HG02759 (cell line): ENCODE measurements at regions not wholly inside any gene's neighbourhood (a gene's known extent, or its start where the extent isn't known, plus 50 kb on each side); places are given as distances from the start of the nearest gene placed in this dataset.

Experiments
- ATAC-seq: cut with Tn5 transposase; IDR thresholded peaks from one replicate; pipeline ENCODE4 v1.9.1; 2021; ENCODE audit warnings: mild to moderate bottlenecking, moderate library complexity; ENCODE audit not compliant: unreplicated experiment

DNA sequence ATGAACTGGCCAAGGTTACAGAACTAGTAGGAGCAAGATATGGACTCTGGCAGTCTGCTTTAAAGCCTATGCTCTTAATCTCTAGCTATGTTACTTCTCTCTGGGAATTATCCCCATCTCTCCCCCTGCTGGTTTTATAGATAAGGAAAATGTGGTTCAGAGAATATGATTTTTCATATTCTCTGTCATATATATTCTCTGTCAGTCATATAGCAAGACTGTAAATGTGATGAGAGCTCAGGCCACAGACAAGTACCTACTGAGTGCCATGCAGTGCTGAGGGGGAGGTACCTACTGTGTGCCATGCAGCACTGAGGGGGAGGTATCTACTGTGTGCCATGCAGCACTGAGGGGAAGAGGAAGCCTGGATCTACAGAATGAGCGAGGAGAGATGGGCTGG, 220.3 kb upstream of the FGGY start:
- ATAC-seq = no peak

DNA sequence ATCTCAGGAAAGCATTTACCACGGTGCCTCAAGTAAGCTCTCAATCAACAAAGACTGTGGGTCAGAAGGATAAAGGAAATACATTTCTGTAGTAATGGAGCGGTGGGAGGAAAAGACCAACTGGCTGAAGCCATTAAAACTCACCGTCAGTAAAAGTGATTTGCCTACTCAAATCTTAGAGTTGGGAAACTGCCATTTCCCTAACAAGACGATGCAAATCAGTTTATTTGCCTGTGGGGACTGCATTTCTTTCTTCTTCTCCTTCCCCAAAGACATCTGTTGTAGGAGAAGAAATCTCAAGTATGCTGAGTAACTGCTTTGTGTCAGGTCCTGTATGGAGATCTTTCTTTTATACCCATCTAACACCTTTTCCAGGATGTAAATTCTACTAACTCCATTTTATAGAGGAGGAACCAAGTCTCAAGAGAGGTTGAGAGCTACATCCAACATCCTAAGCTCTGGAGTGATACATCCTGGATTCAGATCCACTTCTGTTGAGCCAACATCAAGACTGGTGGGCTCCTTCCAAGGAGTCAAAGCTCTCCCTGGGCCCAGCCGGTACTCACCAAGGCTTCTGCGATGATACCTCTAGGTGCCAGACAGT, 219.3 kb upstream of the FGGY start:
- no peak for ATAC-seq

DNA sequence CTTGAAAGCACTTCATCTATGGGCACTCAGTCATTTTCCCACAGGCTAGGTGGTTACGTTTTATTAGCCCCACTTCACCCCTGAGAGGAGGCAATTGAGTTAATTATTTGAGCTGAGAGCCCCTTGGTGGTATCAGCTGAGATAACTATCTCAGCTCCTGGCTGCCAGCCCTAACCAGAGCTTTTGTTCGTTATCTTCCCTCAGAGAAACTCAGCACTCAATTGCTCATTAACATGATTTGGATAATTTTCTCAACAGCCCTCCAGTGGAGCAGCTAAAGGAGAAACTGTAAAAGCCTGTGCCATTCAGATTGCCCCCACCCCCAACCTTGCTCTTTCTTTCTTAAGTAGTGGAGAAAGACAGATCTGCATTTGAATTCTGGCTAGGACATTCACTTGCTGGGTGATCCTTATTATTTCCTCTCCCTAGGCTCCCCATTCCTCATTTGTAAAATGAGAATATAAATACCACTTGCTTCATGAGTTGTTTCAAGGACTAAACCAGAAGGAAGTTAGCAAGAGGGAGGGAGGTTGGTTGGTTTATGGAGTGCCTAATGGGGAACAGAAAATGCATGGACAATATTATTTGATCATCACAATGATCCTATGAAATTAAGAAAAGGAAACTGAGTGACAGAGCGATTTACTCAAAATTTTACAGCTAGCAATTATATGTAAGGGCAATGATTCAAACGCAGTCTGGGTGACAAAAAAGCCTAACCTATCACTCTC, 218.7 kb upstream of the FGGY start:
- no peak for ATAC-seq

DNA sequence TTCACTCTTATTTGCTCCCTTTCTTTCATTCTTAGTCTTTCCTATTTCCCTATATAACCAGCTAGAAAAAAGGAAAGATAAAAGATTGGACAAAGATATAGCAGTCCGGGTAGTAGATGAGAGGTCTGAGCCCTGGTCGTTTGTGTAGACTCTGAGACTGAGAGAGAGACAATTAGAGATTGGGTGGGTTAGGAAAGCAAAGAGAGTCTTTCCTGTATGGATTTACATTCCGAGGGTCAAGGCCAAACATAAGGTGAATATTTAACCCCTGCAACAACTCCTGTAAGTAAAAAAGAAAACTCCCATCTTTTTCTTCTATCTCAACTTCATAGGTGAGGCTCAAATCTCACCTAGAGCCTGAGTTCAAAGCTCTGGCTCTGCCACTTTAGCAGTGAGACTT, 218.0 kb upstream of the FGGY start:
- ATAC-seq = no peak

DNA sequence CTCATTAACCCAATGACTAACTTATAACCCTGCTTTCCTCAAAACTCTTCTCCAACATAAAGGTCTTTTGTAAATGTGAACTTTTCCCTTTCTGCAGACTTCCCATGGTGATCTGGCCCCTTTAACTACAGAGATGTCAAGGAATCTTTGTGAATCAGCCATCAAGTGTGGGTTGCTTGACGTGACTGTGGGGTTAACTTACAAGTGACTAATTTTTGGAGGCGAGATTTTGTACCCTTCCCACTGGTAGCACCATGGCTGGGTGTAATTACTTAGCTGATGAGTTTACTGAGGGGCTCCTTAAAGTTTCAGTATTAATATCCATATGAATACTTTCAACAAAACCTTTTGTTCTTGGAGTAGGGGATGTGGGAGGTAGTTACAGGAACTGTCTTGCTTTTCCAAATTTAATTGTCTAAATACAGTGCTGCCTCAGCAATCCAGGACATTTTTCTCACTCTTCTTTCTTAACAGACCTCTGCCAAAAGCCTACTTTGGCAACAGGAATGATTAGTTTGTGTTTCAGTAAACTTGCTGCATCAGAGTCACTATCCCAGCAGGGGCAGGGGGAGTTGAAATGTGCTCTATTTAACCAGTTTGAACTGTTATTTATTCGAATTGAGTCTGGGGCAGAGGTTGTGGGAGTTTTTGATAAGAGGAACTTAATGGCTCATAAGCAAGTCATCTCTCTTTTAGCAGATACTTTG, 217.3 kb upstream of the FGGY start:
- no peak for ATAC-seq

DNA sequence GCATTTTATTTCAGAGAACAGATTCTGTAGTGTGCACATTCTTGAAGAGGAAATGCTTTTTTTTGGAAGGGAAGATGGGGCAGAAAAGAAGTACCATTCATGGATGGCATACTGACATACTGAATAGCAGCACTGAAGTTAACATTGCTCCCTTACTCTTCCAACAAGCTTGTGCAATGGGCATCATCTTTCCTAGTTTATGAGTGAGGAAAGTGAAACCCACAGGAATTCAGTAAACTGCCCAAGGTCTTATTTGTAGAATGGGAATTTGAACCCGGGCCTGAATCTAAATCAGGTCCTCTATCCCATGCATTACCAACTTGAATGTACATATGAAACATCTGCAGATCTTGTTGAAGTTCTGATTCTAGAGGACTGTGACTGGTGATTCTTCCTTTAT, 215.7 kb upstream of the FGGY start:
- ATAC-seq = no peak

DNA sequence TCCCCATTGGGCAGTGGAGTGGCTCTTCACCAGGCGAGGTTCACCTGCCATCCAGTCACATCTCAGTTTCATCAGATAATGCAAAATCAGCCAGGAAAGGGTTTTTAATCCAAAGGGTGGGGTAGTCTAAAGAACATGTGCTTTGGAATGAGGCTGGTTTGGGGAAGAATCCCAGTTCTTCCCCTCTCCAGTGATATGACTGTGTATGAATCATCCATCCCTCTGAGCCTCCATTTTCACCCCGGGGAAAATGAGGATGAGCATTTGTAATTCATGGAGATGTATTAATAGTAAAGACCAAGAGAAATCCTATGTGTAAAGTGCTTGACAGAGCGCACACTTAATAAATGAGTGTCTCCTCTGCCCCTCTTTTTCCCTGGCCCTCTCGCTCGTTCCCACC, 215.1 kb upstream of the FGGY start:
- ATAC-seq = no peak

DNA sequence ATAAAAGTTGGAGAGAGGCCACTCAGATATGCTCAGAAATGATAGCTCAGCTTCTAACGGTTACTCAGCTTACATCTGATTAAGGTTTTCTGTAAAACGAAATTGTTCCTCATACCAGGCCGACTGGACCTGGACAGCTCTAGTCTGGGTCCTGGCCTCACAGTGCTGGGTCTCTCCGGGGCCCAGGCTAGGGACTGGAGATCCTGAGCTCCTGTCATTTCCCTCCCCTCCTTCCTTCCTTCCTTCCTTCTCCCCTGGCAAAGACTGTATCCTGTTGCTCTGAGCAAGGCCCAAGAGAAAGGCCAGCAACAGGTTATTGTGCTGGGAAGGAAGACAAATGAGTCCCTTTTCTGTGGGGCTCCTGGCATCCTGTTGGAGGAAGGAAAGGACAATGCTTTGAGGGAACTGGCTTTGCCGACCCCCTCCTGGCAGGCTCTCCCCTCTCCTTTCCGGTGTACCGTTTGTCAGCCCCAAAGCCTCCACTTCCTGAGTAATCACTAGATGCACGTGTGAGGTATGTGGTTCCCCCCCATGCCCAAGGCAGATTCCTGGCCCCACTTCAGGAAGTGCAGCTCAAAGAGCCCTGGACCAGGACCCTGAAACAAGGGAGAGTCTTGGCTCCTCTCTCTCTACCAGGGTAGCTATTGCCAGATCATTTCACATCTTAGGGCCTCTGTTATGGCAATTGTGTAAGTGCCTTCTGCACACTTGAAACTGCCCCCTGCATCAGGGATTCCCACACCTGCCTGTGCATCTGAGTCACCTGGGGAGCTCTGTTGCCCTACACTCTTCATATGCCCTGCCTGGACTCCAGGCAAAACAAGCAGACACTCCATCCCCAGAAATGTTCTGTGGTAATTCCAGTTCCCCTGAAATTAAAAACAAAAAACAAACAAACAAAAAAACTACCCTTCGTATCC, 212.7 kb upstream of the FGGY start:
- no peak for ATAC-seq

DNA sequence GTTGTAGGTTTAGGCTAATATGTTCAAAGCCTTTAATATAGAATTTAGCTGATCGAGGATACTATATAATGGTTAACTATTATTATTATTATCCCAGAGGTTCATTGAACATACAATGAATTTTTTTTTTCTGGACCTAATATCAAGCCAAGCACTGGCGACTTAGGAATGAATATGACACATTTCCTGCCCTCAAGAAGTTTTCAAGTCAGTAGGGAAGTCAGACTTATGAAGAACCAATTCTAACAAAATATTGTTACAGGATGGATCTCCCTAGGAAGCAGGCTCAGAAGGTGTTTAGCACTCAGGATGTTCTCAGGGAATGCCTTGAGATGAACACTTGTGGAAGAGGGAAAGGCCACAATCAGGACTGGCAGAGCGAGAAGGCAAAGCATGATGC, 211.8 kb upstream of the FGGY start:
- no peak for ATAC-seq

DNA sequence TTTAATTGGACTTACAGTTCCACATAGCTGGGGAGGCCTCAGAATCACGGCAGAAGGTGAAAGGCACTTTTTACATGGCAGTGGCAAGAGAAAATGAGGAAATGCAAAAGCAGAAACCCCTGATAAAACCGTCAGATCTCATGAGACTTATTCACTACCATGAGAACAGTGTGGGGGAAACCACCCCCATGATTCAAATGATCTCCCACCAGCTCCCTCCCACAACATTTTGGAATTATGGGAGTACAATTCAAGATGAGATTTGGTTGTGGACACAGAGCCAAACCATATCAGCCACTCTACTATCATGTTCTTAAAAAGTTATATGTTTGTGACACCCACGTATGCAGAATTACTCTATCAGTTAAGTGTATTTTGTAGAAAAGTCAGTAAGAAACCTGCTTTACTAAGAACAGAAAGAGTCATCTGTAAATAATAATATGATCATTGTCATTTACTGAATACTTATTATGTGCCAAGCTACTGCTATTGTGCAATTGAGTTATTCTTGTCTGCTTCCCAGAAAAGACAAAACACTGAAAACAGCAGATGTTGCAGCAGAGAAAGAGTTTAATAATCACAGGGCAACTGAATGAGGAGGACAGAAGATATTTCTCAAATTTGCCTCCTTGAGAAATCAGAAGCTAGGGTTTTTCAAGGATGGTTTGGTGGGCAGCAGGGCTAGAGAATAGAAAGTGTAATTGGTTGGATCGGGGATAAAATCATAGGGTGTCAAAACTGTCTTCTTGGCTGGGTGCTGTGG, 207.7 kb upstream of the FGGY start:
- ATAC-seq = no peak

DNA sequence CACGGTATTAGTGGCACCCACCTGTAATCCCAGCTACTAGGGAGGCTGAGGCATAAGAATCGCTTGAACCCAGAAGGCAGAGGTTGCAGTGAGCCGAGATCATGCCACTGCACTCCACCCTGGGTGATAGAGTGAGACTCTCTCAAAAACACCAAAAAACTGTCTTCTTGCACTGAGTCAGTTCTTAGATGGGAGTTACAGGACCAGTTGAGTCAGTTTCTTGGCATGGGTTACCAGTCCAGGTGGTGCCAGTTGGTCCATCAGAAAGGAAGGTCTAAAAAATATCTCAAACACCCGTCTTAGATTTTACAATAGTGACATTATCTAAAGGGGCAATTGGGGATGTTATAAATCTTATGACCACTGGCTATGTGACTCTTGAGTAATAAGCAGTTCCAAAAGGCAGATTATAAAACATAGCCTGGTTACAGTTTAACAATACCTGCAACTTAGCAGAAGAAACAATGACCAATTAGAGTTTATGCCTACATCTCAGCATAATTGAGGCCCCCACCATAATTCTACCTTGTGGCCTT, 206.9 kb upstream of the FGGY start:
- no peak for ATAC-seq

DNA sequence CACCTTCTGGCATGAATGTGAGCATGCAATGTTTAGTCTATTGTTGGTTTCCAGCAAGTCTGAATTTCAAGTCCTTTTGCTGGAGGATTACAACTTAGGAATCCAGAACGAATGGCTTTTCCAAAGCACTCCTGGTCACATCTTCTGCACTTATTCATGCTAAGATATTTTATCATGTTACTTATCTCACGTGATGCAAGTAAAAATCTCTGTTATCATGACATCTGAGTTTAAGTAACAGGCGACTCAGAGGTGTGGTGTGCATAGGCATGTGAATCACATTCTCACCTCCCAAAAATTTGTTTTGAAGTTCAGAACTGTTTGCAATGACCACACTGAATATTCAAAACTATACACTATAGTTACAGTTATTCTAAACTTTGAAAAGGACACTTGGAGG, 204.8 kb upstream of the FGGY start:
- no peak for ATAC-seq

DNA sequence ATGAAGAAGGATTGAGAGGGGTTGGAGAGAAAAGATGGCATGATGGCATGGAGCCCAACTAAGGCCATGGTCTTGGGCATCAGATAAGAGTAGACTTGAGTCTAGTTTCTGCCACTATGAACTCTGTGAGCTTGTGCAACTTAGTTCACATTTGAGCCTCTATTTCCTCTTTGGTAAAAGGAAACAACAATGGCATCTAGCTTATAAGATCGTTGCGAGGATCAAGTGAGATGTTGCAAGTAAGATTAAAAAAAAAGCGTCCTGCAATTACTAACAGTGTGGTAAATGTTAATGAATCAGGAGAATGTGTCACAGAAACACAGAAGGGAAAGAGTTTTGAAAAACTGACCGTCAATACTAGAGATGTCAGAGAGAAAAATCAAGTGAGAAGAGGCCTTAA, 202.9 kb upstream of the FGGY start:
- ATAC-seq = no peak

DNA sequence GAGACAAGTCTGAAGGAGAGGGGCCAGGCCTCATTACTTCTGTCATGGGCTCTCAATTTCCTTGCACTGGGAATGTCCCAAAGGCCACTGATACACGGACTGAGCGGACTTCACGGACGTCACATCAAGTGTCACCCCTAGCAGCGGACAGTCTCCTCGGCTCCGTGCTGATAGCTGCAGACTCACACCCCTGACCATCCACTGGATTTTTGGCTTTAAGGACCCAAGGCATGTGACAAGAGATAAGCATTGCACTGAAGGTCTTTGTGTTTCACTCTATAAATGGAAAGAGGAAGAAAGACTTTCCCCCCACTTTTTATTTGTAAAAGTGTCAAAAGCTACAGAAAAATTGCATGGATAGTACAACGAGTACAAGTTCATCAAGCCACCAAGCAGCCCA, 200.4 kb upstream of the FGGY start:
- ATAC-seq = no peak

DNA sequence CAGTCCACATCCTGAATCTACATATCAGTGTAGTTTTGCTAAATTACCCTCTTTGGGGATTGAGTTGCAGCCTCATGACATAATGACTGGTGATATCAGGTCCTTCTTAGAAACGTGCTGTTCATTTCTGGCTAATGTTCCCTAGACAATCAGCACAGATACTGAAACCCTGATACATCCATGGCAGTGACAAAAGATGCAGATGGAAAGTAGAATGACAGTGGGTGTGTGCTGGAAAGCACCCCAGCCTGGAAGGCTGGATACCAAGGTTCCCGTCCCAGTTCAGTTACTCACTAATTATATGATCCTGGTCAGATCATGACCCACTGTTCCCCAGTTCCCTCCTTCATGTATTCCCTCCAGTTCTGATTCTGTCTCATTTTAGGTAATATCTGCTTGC, 198.2 kb upstream of the FGGY start:
- no peak for ATAC-seq

DNA sequence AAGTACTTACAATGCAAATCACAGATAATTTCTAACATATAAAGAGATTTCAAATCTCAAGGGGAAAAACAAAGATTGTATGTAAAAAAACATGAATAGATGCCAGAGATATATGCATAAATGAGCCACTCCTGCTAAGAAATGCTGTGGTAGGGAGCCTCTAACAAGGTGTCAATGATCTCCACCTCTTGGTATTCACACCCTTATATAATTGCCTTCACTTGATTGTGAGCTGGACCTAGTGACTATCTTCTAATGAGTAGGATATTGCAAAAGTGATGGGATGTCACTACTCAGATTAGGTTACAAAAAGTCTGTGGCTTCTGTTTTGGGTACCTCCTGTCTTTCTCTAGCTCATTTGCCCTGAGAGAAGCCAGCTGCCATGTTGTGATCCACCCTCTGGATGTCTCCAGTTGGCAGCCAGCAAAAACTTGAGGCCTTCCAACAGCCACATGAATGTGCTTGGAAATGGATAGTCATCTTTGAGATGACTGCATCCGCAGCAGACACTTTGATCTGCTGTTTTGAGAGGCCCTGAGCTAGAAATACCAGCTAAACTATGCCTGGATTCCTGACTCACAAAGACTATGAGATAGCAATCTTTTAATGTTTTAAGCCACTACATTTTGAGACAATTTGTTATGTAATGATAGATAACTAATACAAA, 196.1 kb upstream of the FGGY start:
- no peak for ATAC-seq

DNA sequence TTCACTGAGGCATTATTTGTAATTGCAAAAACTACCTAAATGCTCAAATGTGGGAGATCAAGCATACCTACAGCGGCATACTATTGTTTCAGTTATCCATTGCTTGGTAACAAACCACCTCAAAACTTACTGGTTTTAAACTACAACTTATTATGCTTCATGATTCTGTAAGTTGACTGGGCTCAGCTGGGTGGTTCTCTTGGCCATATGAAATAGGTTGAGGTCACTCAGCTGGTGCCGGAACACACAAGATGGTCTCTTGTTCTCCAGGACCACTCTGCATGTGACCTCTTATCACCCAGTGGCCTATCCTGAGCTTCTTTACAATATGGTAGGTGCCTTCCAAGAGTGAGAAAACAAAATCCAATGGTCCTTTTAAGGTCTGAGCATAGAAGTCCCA, 195.4 kb upstream of the FGGY start:
- ATAC-seq = no peak

DNA sequence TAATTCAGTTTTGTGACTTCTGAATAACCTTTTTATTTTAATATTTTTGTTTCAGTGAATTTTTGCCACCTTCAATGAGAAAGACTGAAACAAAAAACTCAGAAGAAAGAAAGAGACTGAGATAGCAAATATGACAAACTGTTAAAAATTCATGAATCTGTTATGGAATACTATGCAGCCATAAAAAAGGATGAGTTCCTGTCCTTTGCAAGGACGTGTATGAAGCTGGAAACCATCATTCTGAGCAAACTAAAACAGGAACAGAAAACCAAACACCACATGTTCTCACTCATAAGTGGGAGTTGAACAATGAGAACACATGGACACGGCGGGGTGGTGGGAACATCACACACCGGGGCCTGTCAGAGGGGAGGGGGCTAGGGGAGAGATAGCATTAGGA, 193.4 kb upstream of the FGGY start:
- ATAC-seq = no peak

DNA sequence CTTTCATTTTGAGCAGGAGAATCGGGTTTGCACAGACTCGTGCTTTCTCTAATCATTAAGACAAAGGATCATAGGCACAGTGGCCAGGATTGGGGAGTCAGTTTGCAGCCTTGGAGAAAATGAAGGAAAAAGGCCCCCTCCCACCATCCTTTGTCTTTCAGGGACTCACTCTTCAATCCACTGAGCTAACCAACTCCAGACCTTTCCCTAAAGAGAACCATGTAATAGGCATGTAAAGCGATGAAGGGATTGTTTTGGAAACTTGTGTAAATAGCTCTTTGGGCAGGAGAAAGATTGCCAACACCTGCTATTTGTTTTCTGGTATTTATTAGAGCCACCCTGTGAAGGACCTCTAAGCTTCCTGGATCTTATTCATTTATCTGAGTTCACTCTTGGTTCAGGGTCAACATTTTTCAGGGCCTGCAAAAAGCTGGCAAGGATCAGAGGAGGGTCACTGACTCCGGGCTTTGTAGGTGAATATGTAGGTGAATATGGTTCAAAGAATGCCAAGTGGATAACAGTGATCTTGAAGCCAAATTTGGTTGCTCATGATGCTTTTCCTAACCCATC, 192.6 kb upstream of the FGGY start:
- ATAC-seq = no peak
